ENCODE measurements at regions not wholly inside any gene's neighbourhood (a gene's known extent, or its start where the extent isn't known, plus 50 kb on each side); places are given as distances from the start of the nearest gene placed in this dataset.

- no peaks in the 10 kb centered on the region for H3K79me2 ChIP-seq (ENCODE audit: insufficient read depth, low read length)
- H3K27me3 Mint-ChIP-seq (ENCODE audit: low read depth), result no peaks in the 10 kb centered on the region
- H3K23ac ChIP-seq (ENCODE audit: insufficient read length, low read depth, low read length), result no peak overlapping the region
- H2BK15ac ChIP-seq (ENCODE audit: low read depth, low read length), result no peak overlapping the region
- H4K8ac ChIP-seq (replicated peaks; ENCODE audit: insufficient read length, low read depth, low read length), result no peak overlapping the region
- H4K5ac ChIP-seq (ENCODE audit: insufficient read length, low read depth, low read length), result no peak overlapping the region
- H3K27ac ChIP-seq (ENCODE audit: insufficient read length, low read depth, low read length), result no peak overlapping the region
- no CpG with 5 or more reads among the region's 5 CpGs for WGBS (ENCODE audit: extremely low coverage, insufficient read length, low lambda C conversion rate)
- H3K56ac ChIP-seq (ENCODE audit: insufficient read length, low read depth, low read length), result no peak overlapping the region
- no peak overlapping the region for H2BK120ac ChIP-seq (ENCODE audit: low read depth, low read length, poor library complexity, severe bottlenecking)
- H3K79me1 ChIP-seq (ENCODE audit: insufficient read depth, low read depth, low read length, poor library complexity, severe bottlenecking), result no peaks in the 10 kb centered on the region
- H4K91ac ChIP-seq (ENCODE audit: insufficient read length, low read depth, low read length), result no peak overlapping the region
- no peak overlapping the region for H3K4me3 Mint-ChIP-seq
- H3T11ph ChIP-seq (ENCODE audit: low read length), result no peak overlapping the region
- no peaks in the 10 kb centered on the region for H3K9me3 ChIP-seq (ENCODE audit: control insufficient read depth, low read depth, low read length)
- H3K9me3 Mint-ChIP-seq, result no peaks in the 10 kb centered on the region
- H2AK5ac ChIP-seq (ENCODE audit: insufficient read length, low read length), result no peak overlapping the region
- DNase-seq, result no peak
- H3K4me1 ChIP-seq (ENCODE audit: insufficient read depth, low read length), result no peaks in the 10 kb centered on the region
- no peaks in the 10 kb centered on the region for H3K27me3 ChIP-seq (ENCODE audit: insufficient read depth, low read length)
- H2BK5ac ChIP-seq (ENCODE audit: insufficient read length, low read length), result no peak overlapping the region
- H3K18ac ChIP-seq (ENCODE audit: insufficient read length, low read depth, low read length), result no peak overlapping the region
- no peak overlapping the region for H2BK12ac ChIP-seq (ENCODE audit: insufficient read length, low read depth, low read length)
- no peak overlapping the region for H3K4me2 ChIP-seq (ENCODE audit: insufficient read depth, insufficient read length, low read length)
- no peaks in the 10 kb centered on the region for H3K4me1 Mint-ChIP-seq
- H3K36me3 Mint-ChIP-seq (ENCODE audit: insufficient read depth in 1 of 3, low read depth in 3 of 3), result no peaks in the 10 kb centered on the region; a peak in 1 of 7 replicates
- H3K14ac ChIP-seq (ENCODE audit: insufficient read depth, low read length), result no peak overlapping the region
- H3K23me2 ChIP-seq (ENCODE audit: insufficient read length, low read depth, low read length, poor library complexity, severe bottlenecking), result no peaks in the 10 kb centered on the region
- H3K27ac Mint-ChIP-seq, result no peak overlapping the region; a peak in 1 of 7 replicates
- H2AFZ ChIP-seq (ENCODE audit: low read length), result no peak overlapping the region
- no peak overlapping the region for H3K4ac ChIP-seq (ENCODE audit: low read depth, low read length)
- no peak for TF ChIP-seq CTCF (conservative IDR thresholded peaks at IDR 0.05)
- no peak overlapping the region for H2BK20ac ChIP-seq (ENCODE audit: low read depth, low read length, poor library complexity, severe bottlenecking)
- no peak overlapping the region for H3K9ac ChIP-seq (ENCODE audit: extremely low read depth, insufficient read length, low read length)
- H4K20me1 ChIP-seq (ENCODE audit: control insufficient read depth, insufficient read depth, insufficient read length), result no peaks in the 10 kb centered on the region
Measured at GRCh38 chr2:196288006-196288538, 116.7 kb upstream of the STK17B start.

Data from H9 (cell line).